Activated T-cell treated with anti-CD3 and anti-CD28 coated beads, Interleukin-2, amount 50 U/mL, for 72 hours (primary cell): ENCODE measurements at regions not wholly inside any gene's neighbourhood (a gene's known extent, or its start where the extent isn't known, plus 50 kb on each side); places are given as distances from the start of the nearest gene placed in this dataset.
"Not testable (repeated sequence)": the region's sequence is repeated elsewhere in the genome, so short reads cannot be mapped to it uniquely, and the experiment has no call there.

ENCODE experiments used
- ATAC-seq, 2 donors: fragments of 150-1000 bp; cut with Tn5 transposase; replicated peaks in 1 of 2; 2 replicates each; pipeline ENCODE4 v1.10.0; 2021; ENCODE audit warnings: moderate library complexity in 2 of 2, mild to moderate bottlenecking in 1 of 2
- DNase-seq, 2 donors: peaks; one replicate each; pipeline ENCODE4 v3.0.0; 2021 to 2022; ENCODE audit warnings: mixed read lengths in 1 of 2
- H3K27ac Mint-ChIP-seq: one replicate; pipeline ENCODE4 v1.8.0; 2022; ENCODE audit warnings: mild to moderate bottlenecking, moderate library complexity, mixed read lengths
- H3K27me3 Mint-ChIP-seq: one replicate; pipeline ENCODE4 v1.8.0; 2022; ENCODE audit warnings: low read depth, mixed read lengths
- H3K36me3 Mint-ChIP-seq, 2 donors: one replicate each; pipeline ENCODE4 v1.8.0; 2022; ENCODE audit warnings: mixed read lengths in 2 of 2, mild to moderate bottlenecking in 1 of 2; ENCODE audit not compliant: insufficient read depth in 2 of 2
- H3K4me1 Mint-ChIP-seq: one replicate; pipeline ENCODE4 v1.8.0; 2022; ENCODE audit warnings: low read depth, mixed read lengths
- H3K4me3 Mint-ChIP-seq, 2 donors: one replicate each; pipeline ENCODE4 v1.8.0; 2022; ENCODE audit warnings: mild to moderate bottlenecking in 2 of 2, mixed read lengths in 2 of 2, moderate library complexity in 2 of 2
- H3K9me3 Mint-ChIP-seq, 2 donors: one replicate each; pipeline ENCODE4 v1.8.0; 2022; ENCODE audit warnings: mixed read lengths in 2 of 2

GRCh38 chrX:140074851-140075250 is 109.5 kb upstream of the CXorf66 start:
- not testable (repeated sequence) for ATAC-seq, H3K4me3 Mint-ChIP-seq, DNase-seq, H3K27me3 Mint-ChIP-seq, H3K27ac Mint-ChIP-seq, H3K36me3 Mint-ChIP-seq, H3K4me1 Mint-ChIP-seq, H3K9me3 Mint-ChIP-seq

- no peak for ATAC-seq
- DNase-seq, result no peak
- H3K27me3 Mint-ChIP-seq, result no peaks in the 10 kb centered on the region
- H3K27ac Mint-ChIP-seq, result no peak overlapping the region
- no peak overlapping the region for H3K4me3 Mint-ChIP-seq
- no peaks in the 10 kb centered on the region for H3K4me1 Mint-ChIP-seq
- H3K9me3 Mint-ChIP-seq, result no peaks in the 10 kb centered on the region
- no peaks in the 10 kb centered on the region for H3K36me3 Mint-ChIP-seq
These were observed 105.7 kb upstream of the CXorf66 start for GRCh38 chrX:140071037-140071436.

- DNase-seq, result no peak
- Mint-ChIP-seq H3K36me3 (no peaks in the 10 kb centered on the region), H3K4me1 (no peaks in the 10 kb centered on the region), H3K4me3 (no peak overlapping the region), H3K27me3 (no peaks in the 10 kb centered on the region), H3K9me3 (no peaks in the 10 kb centered on the region), H3K27ac (no peak overlapping the region)
- ATAC-seq, result no peak
These were observed 100.8 kb upstream of the CXorf66 start for GRCh38 chrX:140065961-140066662.

- no peak for ATAC-seq
- peaks cover 9% of the 10 kb centered on the region for H3K27me3 Mint-ChIP-seq
These were observed 99.7 kb upstream of the CXorf66 start for GRCh38 chrX:140064993-140065392.

GRCh38 chrX:140057001-140057411 is 91.7 kb upstream of the CXorf66 start:
- Mint-ChIP-seq H3K36me3 (no peaks in the 10 kb centered on the region), H3K9me3 (no peaks in the 10 kb centered on the region), H3K4me1 (no peaks in the 10 kb centered on the region), H3K27me3 (peaks cover 15% of the 10 kb centered on the region), H3K4me3 (no peak overlapping the region), H3K27ac (no peak overlapping the region)
- ATAC-seq (peak; percentile 39 to 57), DNase-seq (peak; percentile 62 to 63)

More at GRCh38 chrX:140064993-140065392, 99.7 kb upstream of the CXorf66 start:
- Mint-ChIP-seq H3K4me1 (no peaks in the 10 kb centered on the region), H3K27ac (no peak overlapping the region), H3K9me3 (no peaks in the 10 kb centered on the region), H3K36me3 (no peaks in the 10 kb centered on the region), H3K4me3 (no peak overlapping the region)
- no peak for DNase-seq

- Mint-ChIP-seq H3K9me3 (no peaks in the 10 kb centered on the region), H3K4me3 (no peak overlapping the region), H3K27me3 (peaks cover 17% of the 10 kb centered on the region), H3K27ac (no peak overlapping the region), H3K36me3 (no peaks in the 10 kb centered on the region), H3K4me1 (no peaks in the 10 kb centered on the region)
- DNase-seq, result no peak
- no peak for ATAC-seq
These were observed 88.5 kb upstream of the CXorf66 start for GRCh38 chrX:140053846-140054245.

GRCh38 chrX:140050906-140051305 is 85.6 kb upstream of the CXorf66 start:
- no peak overlapping the region for H3K27ac Mint-ChIP-seq
- peaks cover 36% of the 10 kb centered on the region for H3K27me3 Mint-ChIP-seq
- DNase-seq, result no peak
- no peaks in the 10 kb centered on the region for H3K4me1 Mint-ChIP-seq
- no peaks in the 10 kb centered on the region for H3K36me3 Mint-ChIP-seq
- H3K9me3 Mint-ChIP-seq, result no peaks in the 10 kb centered on the region
- ATAC-seq, result no peak
- H3K4me3 Mint-ChIP-seq, result no peak overlapping the region

GRCh38 chrX:140040386-140040785 is 75.1 kb upstream of the CXorf66 start:
- ATAC-seq (no peak), DNase-seq (no peak)
- Mint-ChIP-seq H3K27ac (no peak overlapping the region), H3K27me3 (peaks cover 19% of the 10 kb centered on the region), H3K9me3 (no peaks in the 10 kb centered on the region), H3K36me3 (peaks cover 0 to 1% of the 10 kb centered on the region in 2 donors), H3K4me1 (no peaks in the 10 kb centered on the region), H3K4me3 (no peak overlapping the region)

- Mint-ChIP-seq H3K27ac (no peak overlapping the region), H3K27me3 (peaks cover 25% of the 10 kb centered on the region), H3K9me3 (peaks cover 0 to 2% of the 10 kb centered on the region in 2 donors), H3K4me1 (no peaks in the 10 kb centered on the region), H3K36me3 (peaks cover 0 to 1% of the 10 kb centered on the region in 2 donors), H3K4me3 (no peak overlapping the region)
- DNase-seq (no peak), ATAC-seq (no peak)
These were observed 73.5 kb upstream of the CXorf66 start for GRCh38 chrX:140038842-140039241.

- H3K27ac Mint-ChIP-seq, result no peak overlapping the region
- H3K9me3 Mint-ChIP-seq, result peaks cover 0 to 2% of the 10 kb centered on the region in 2 donors
- no peak overlapping the region for H3K4me3 Mint-ChIP-seq
- no peaks in the 10 kb centered on the region for H3K4me1 Mint-ChIP-seq
- no peak for ATAC-seq
- H3K27me3 Mint-ChIP-seq, result peaks cover 36% of the 10 kb centered on the region
- no peak for DNase-seq
- H3K36me3 Mint-ChIP-seq, result peaks cover 0 to 1% of the 10 kb centered on the region in 2 donors
These were observed 69.6 kb upstream of the CXorf66 start for GRCh38 chrX:140034916-140035315.

- Mint-ChIP-seq H3K4me1 (no peaks in the 10 kb centered on the region), H3K36me3 (no peaks in the 10 kb centered on the region), H3K27me3 (no peaks in the 10 kb centered on the region), H3K4me3 (no peak overlapping the region), H3K9me3 (no peaks in the 10 kb centered on the region), H3K27ac (no peak overlapping the region)
- no peak for DNase-seq
- ATAC-seq, result no peak
These were observed 57.2 kb upstream of the CXorf66 start for GRCh38 chrX:140022482-140022881.

- not testable (repeated sequence) for H3K27ac Mint-ChIP-seq, H3K36me3 Mint-ChIP-seq, H3K9me3 Mint-ChIP-seq, H3K27me3 Mint-ChIP-seq, DNase-seq, ATAC-seq, H3K4me1 Mint-ChIP-seq, H3K4me3 Mint-ChIP-seq
These were observed 53.8 kb upstream of the CXorf66 start for GRCh38 chrX:140019134-140019533.
